Neuron (in vitro differentiated cells): ENCODE measurements at regions not wholly inside any gene's neighbourhood (a gene's known extent, or its start where the extent isn't known, plus 50 kb on each side); places are given as distances from the start of the nearest gene placed in this dataset.

Experiments
- H2AFZ ChIP-seq: one replicate; pipeline ENCODE4 v1.6.1; 2013; ENCODE audit warnings: low read depth, mild to moderate bottlenecking, inconsistent platforms, low read length, moderate library complexity
- H3K27me3 ChIP-seq: one replicate; pipeline ENCODE4 v1.6.1; 2013; ENCODE audit warnings: low read length; ENCODE audit not compliant: insufficient read depth
- H3K36me3 ChIP-seq: one replicate; pipeline ENCODE4 v1.6.1; 2013; ENCODE audit warnings: low read length; ENCODE audit not compliant: insufficient read depth
- H3K4me1 ChIP-seq: one replicate; pipeline ENCODE4 v1.6.1; 2013; ENCODE audit warnings: low read length; ENCODE audit not compliant: insufficient read depth
- H3K4me3 ChIP-seq: 2 replicates; pipeline ENCODE4 v1.5.1; 2013; ENCODE audit warnings: mild to moderate bottlenecking, low read length, moderate library complexity
- H3K9me3 ChIP-seq: one replicate; pipeline ENCODE4 v1.6.1; 2013; ENCODE audit warnings: low read length

DNA sequence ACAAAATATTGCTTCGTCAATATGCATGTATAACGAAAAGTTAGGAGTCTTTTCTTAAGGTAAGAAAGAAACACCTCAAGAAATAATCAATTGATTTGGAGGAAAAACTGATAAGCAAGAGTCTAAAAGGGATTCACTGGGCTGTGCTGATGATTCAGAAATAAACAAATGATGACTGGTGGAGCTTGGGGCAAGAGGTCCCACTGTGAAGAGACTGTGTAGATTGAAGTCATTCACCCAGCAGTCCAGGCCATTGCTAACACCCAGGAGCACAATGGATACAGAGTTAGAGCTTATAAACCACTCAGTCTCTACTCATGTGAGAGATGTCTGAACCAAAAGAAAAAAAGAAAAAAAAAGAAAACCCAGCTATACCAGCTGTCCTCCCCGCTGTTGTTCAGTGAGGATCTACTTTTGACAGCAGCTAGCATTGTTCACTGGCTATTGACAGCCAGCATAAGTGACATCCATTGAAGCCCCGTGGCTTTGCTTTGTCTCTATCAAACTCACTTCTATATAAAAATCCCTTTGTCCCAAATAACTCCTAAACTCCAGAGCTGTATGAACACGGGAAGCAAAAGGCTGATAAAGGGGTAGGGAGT, 255.5 kb downstream of the KCTD12 start:
- H3K4me3 ChIP-seq, result no peak overlapping the region
- peaks cover 18% of the 10 kb centered on the region for H3K4me1 ChIP-seq
- no peaks in the 10 kb centered on the region for H3K9me3 ChIP-seq
- H3K27me3 ChIP-seq, result no peaks in the 10 kb centered on the region
- H3K36me3 ChIP-seq, result no peaks in the 10 kb centered on the region
- no peak overlapping the region for H2AFZ ChIP-seq

DNA sequence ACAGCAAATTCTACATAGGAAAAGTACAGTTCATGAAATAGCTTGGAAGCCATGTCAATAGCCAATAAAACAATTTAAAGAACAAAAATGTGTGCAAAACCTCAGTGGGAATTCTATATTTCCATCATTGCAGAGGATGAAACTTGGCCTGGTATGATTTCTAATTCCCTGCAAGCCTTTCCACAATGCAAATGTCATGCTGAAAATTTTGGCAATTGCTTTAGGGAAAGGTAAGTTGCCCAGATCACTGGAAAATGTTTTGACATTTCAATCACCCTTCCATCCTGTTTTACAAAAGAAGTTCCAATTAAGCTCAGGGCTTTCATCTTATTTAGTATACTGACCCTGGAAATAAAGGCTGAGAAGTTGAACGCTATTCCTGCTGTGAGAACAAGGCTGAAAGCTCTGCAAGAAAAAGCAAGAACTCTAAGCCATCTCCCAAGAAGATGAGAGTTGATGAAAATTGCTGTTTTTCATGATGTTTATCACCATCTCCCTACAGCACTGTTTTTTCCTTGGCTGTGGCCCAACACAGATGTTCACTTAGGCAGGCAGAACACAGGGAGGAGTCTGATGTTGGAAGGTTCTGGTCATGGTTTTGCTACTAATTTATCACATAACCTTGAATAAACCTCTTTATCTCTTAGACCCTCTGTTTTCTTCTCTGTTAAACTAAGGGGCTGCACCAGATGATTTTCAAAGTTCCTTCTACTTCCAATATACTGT, 263.7 kb downstream of the KCTD12 start:
- H2AFZ ChIP-seq, result no peak overlapping the region
- no peaks in the 10 kb centered on the region for H3K36me3 ChIP-seq
- H3K9me3 ChIP-seq, result no peaks in the 10 kb centered on the region
- no peaks in the 10 kb centered on the region for H3K27me3 ChIP-seq
- H3K4me3 ChIP-seq, result no peak overlapping the region
- no peaks in the 10 kb centered on the region for H3K4me1 ChIP-seq

DNA sequence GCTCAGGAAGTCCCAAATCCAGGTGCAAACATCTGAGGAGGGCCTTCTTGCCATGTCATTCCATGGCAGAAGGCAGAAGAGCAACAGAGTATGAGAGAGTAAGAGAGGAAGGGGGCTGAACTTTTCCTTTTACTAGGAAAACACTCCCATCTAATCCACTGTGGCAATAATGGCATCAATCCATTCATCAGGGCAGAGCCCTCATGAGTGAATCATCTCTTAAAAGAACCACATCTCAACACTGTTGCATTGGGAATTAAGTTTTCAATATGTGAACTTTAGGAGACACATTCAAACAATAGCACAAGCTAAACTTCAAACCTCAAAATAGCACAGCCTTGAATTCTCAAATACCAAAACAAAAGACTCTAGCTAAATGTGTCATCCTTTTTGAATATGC, 264.5 kb downstream of the KCTD12 start:
- Histone ChIP-seq H3K4me3 (no peak overlapping the region), H3K4me1 (no peaks in the 10 kb centered on the region), H3K27me3 (no peaks in the 10 kb centered on the region)

DNA sequence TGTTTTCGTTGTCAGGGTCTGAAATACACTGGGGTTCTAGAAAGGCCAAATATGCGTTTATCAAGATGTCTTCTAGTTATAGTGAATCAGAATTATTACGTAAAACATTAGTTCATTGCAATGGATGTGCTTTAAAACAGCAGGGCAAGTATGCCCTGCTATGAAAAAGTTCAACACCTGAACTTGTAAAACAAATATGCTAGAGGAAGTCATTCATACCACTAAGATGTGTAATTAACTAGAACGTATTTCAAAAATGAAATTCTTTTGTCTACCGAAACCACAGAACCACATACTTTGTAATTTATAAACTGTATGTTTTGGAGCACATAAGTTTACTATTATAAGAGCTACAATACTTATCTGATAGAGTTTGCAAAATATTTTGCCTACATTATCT, 266.2 kb downstream of the KCTD12 start:
- Histone ChIP-seq H2AFZ (no peak overlapping the region), H3K4me1 (no peaks in the 10 kb centered on the region), H3K9me3 (no peaks in the 10 kb centered on the region), H3K36me3 (no peaks in the 10 kb centered on the region), H3K4me3 (no peak overlapping the region), H3K27me3 (no peaks in the 10 kb centered on the region)

More for the DNA sequence above, 264.5 kb downstream of the KCTD12 start:
- H3K9me3 ChIP-seq, result no peaks in the 10 kb centered on the region
- no peak overlapping the region for H2AFZ ChIP-seq
- no peaks in the 10 kb centered on the region for H3K36me3 ChIP-seq

DNA sequence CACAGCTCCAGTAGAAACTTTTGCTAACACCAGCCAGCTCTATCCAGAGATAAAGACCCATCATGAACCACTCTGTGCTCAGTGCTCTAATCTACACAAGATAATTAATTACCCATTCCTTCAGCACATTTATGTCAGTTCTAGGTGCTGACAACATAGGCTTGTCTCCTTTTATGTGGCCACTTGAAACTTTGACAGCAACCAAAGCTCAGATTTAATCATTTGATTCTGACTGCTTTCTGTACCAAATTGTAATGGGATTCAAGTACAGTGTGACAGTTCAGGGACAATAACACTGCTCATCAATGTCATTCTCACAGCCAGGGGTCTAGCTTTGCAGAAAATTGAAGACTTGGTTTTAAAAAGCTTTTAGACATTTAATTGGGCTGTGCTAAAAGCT, 266.6 kb downstream of the KCTD12 start:
- no peaks in the 10 kb centered on the region for H3K9me3 ChIP-seq
- no peak overlapping the region for H2AFZ ChIP-seq
- H3K4me1 ChIP-seq, result no peaks in the 10 kb centered on the region
- no peaks in the 10 kb centered on the region for H3K27me3 ChIP-seq
- no peaks in the 10 kb centered on the region for H3K36me3 ChIP-seq
- no peak overlapping the region for H3K4me3 ChIP-seq

DNA sequence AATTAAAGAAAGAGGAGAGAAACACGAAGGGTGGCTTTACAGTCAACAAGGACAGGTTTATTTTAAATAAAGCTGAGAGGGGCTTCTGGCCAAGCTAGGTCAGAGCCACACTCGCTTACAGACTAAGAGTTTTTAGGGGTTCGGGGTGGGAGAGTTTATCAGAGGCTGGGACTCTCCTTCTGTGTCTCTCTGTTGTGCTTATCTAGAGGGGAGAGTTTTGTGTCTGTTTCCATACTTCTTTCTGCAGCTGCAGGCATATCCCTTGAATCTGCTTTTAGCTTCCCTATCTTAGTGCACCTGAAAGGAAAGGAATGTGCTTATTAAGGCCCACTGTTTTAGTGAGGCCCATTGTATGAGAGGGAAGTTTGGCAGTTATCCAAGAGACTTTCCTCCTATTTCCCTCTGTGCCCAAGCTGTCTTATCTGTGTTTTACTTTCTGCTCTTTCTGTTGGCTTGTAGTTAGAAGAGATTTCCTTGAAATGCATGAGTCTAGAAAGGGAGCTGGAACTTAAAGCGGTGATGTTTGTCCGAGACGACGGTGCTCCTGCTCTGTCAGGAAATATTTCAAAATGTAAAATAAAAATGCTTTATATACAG, 275.3 kb downstream of the KCTD12 start:
- no peaks in the 10 kb centered on the region for H3K36me3 ChIP-seq
- H3K4me3 ChIP-seq, result no peak overlapping the region
- H3K4me1 ChIP-seq, result no peaks in the 10 kb centered on the region
- H2AFZ ChIP-seq, result no peak overlapping the region
- no peaks in the 10 kb centered on the region for H3K9me3 ChIP-seq
- H3K27me3 ChIP-seq, result no peaks in the 10 kb centered on the region

DNA sequence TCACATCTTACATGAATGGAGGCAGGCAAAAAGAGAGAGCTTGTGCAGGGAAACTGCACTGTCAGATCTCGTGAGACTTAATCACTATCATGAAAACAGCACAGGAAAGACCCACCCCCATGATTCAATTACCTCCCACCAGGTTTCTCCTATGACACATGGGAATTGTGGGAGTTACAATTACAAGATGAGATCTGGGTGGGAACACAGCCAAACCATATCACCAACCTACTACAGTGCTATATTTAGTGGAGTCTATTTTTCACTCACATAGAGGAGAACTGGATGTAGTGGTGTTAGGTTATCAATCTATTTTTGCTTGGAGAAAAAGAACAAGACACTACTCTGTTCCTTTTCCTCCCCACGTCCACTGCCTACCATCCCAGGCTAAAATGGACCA, 276.6 kb downstream of the KCTD12 start:
- Histone ChIP-seq H3K4me1 (no peaks in the 10 kb centered on the region), H3K36me3 (no peaks in the 10 kb centered on the region), H2AFZ (no peak overlapping the region), H3K9me3 (no peaks in the 10 kb centered on the region), H3K4me3 (no peak overlapping the region), H3K27me3 (no peaks in the 10 kb centered on the region)

DNA sequence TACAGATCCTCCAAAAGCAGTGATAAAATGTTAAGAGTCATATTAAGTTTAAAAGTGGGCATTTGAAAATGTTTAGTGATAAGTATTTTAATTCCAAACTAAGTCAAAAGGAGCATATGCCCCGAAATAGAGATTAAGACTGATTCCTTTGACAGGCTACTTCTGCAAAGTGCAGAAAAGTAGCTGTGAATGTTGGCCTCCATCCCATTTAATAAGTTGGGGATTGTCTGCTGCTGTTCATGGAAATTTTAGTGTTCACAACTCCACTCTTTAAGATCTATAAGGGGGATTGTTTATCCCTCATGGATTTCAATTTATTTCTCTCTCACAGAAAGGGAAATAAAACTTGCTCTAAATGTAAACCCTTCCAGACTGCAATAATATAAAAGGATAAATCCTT, 278.3 kb downstream of the KCTD12 start:
- no peak overlapping the region for H3K4me3 ChIP-seq
- no peaks in the 10 kb centered on the region for H3K9me3 ChIP-seq
- H3K27me3 ChIP-seq, result no peaks in the 10 kb centered on the region
- no peaks in the 10 kb centered on the region for H3K36me3 ChIP-seq
- no peaks in the 10 kb centered on the region for H3K4me1 ChIP-seq
- no peak overlapping the region for H2AFZ ChIP-seq

DNA sequence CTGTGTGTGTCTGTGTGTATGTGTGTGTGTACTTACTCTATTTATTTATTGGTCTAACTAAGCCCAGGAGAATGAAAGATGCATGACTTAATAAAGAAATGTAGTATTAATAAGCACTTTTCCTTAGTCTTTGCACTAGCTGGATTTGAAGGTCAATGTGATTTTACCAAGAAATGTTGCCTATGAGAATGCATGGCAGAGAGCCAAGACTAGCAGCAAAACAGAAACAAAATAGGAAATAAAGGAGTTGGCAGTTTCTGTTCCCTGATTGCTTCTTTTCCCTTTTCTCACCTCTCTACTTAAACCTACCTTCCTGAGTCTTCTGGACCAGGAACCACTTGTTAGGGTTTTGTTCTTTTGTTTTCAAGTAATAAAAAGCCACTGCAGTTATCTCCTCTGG, 286.1 kb downstream of the KCTD12 start:
- Histone ChIP-seq H3K27me3 (no peaks in the 10 kb centered on the region), H3K4me3 (no peak overlapping the region), H3K36me3 (no peaks in the 10 kb centered on the region), H3K4me1 (no peaks in the 10 kb centered on the region), H2AFZ (no peak overlapping the region), H3K9me3 (no peaks in the 10 kb centered on the region)

DNA sequence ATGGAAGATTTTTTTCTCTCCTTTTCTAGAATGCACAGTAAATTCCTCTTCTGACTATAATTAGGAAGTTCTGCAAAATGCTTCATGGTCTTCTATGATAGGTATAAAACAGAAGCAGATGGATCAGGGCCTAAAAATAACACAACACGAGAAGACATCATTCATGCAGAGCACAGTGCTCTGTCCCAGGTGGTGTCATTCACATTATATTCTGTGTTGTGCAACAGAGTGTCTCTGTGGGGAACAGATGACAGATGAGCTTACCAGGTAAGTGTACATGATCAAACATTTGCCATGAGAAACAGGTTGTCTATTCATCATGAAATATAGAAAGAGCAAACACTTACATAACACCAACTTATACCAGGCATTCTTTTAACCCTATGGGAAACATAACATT, 288.3 kb downstream of the KCTD12 start:
- H3K27me3 ChIP-seq, result no peaks in the 10 kb centered on the region
- no peak overlapping the region for H2AFZ ChIP-seq
- H3K4me3 ChIP-seq, result no peak overlapping the region
- no peaks in the 10 kb centered on the region for H3K36me3 ChIP-seq
- no peaks in the 10 kb centered on the region for H3K9me3 ChIP-seq
- no peaks in the 10 kb centered on the region for H3K4me1 ChIP-seq

DNA sequence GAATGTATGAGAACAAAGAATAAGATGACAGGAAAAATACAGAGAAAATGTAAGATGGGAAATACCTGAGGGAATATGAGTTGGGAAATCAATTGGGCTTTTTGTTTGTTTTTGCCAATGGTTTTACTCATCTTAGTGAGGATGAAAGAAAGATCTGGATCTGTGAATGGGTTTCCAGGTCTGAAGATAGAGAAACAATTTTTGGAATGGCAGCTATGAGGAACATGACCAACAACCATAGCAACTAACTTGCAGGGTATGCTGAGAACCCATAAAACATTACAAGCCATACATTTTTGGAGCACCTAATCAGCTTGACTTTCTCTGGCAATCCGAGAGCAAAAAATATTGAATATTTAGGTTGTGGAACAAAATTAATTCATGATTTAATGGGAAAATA, 290.0 kb downstream of the KCTD12 start:
- Histone ChIP-seq H3K9me3 (no peaks in the 10 kb centered on the region), H3K36me3 (no peaks in the 10 kb centered on the region), H3K27me3 (no peaks in the 10 kb centered on the region), H2AFZ (no peak overlapping the region), H3K4me1 (no peaks in the 10 kb centered on the region), H3K4me3 (no peak overlapping the region)

DNA sequence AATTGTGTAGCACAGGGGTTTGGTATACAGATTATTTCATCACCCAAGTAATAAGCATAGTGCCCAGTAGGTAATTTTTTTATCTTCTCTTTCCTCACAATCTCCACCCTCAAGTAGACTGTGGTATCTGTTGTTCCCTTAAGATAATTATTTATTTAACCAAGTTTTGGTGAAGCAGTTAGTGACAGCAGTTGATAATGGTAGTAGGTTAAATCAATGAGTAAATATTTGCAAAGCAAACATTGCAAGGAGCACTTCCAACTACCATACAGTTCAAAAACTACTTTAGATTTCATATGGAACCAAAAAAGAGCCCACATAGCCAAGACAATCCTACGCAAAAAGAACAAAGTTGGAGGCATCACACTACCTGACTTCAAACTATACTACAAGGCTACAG, 291.8 kb downstream of the KCTD12 start:
- Histone ChIP-seq H3K27me3 (no peaks in the 10 kb centered on the region), H3K4me3 (no peak overlapping the region), H2AFZ (no peak overlapping the region), H3K9me3 (no peaks in the 10 kb centered on the region), H3K36me3 (no peaks in the 10 kb centered on the region), H3K4me1 (no peaks in the 10 kb centered on the region)

DNA sequence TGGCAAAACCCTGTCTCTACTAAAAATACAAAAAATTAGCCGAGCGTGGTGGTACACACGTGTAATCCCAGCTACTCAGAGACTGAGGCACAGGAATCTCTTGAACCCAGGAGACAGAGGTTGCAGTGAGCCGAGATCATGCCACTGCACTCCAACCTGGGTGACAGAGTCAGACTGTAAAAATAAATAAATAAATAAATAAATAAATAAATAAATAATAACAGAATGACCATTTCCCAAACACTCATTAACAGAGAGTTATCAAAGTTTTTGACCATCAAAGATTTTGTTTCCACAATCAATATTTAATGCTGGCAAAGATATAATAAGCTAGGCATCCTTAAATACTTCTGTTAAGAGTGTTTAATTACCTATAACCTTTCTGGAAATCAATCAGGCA, 299.4 kb downstream of the KCTD12 start:
- no peak overlapping the region for H3K4me3 ChIP-seq
- no peaks in the 10 kb centered on the region for H3K36me3 ChIP-seq
- no peaks in the 10 kb centered on the region for H3K4me1 ChIP-seq
- no peak overlapping the region for H2AFZ ChIP-seq
- H3K27me3 ChIP-seq, result no peaks in the 10 kb centered on the region
- H3K9me3 ChIP-seq, result no peaks in the 10 kb centered on the region
